HCT116 (cell line): ENCODE measurements at regions not wholly inside any gene's neighbourhood (a gene's known extent, or its start where the extent isn't known, plus 50 kb on each side); places are given as distances from the start of the nearest gene placed in this dataset.

ENCODE experiments used
- CTCF ChIP-seq, 3 experiments: fragments of 200-600 bp in 1 of 3; sonication (generic) in 1 of 3; IDR thresholded peaks in 2 of 3; conservative IDR thresholded peaks in 1 of 3; 2 replicates each; pipeline ENCODE4 v1.5.1; 2012 to 2017; ENCODE audit warnings: low read depth in 2 of 3, low read length in 2 of 3, antibody characterized with exemption in 1 of 3, borderline replicate concordance in 1 of 3, control low read depth in 1 of 3, mild to moderate bottlenecking in 1 of 3, mixed read lengths in 1 of 3, mixed run types in 1 of 3, moderate library complexity in 1 of 3; ENCODE audit not compliant: insufficient read depth in 1 of 3
- EGR1 ChIP-seq: IDR thresholded peaks from 2 replicates; pipeline ENCODE4 v1.6.1; 2012; ENCODE audit warnings: low read depth
- EZH2 ChIP-seq: fragments of 200-600 bp; sonication (generic); IDR thresholded peaks from 2 replicates; pipeline ENCODE4 v1.6.1; 2017; ENCODE audit warnings: antibody characterized with exemption, mixed run types
- POLR2A ChIP-seq: IDR thresholded peaks from 2 replicates; pipeline ENCODE4 v1.7.0; 2011; ENCODE audit warnings: borderline replicate concordance; ENCODE audit not compliant: insufficient read depth, insufficient read length; ENCODE audit errors: extremely low read depth
- POLR2AphosphoS5 ChIP-seq: IDR thresholded peaks from 2 replicates; pipeline ENCODE4 v1.6.1; 2011; ENCODE audit warnings: mild to moderate bottlenecking, low read depth, low read length, moderate library complexity
- TCF7L2 ChIP-seq: IDR thresholded peaks from 2 replicates; pipeline ENCODE4 v1.7.0; 2011; ENCODE audit warnings: borderline replicate concordance, inconsistent platforms; ENCODE audit not compliant: insufficient read depth, insufficient read length; ENCODE audit errors: extremely low read depth

GRCh38 chr6:153787341-153787606, 251.8 kb upstream of the OPRM1 start:
- TF ChIP-seq EGR1 (no peak), EZH2 (no peak), POLR2A (no peak), POLR2AphosphoS5 (no peak), CTCF (IDR thresholded peaks at IDR 0.05 in 2 of 3, conservative IDR thresholded peaks at IDR 0.05 in 1 of 3; ENCODE audit: borderline replicate concordance in 1 of 3, insufficient read depth in 1 of 3, low read depth in 2 of 3, low read length in 2 of 3) (no peak), TCF7L2 (no peak)
